ENCODE measurements at regions not wholly inside any gene's neighbourhood (a gene's known extent, or its start where the extent isn't known, plus 50 kb on each side); places are given as distances from the start of the nearest gene placed in this dataset.

DNA sequence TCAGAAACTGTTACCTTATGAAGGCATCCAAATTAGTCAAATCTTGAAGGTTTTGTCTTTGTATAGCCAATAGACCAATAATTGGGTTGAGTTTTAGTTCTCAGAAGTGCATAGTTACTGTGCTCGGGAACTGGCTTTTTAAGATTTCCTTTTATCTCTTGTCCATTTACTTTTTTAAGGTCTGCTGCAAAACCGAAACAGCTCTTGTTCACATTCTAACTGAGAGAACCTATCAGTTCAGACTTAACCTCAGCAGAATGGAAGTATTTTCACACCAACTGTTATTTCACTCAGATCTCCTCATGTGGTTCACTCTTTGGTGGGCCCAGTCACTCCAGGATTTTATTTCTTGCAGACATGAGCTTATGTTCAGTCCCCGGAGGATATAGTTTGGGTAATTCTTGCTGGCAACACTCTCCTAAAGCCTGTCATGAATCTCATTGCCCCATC, 55.5 kb downstream of the TPBG start:
- WGBS, 2 donors = 79 to 84% methylated on average over 3 of the region's 3 CpGs

DNA sequence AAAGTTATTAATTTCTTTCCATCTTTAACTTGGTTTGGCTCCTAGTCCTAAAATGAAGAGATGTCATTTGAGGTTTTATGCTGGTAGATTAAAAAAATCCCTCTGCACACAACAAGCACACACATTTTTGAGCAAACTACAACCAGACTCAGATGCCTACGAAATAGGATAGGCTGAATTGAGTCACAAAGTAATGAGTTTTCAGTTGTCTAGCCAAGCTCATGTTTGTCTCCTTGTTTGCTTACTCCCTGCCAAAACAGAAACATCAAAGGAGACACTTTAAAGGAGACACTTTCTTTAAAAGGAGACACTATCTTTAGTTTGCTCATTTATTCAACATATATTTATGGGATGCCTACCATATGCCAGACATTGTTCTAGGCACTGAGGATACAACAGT, 56.2 kb downstream of the TPBG start:
- no peak for TF ChIP-seq CTCF (IDR thresholded peaks at IDR 0.05)
- intact Hi-C loops (cut with DNase I) = no loop called here
- Histone ChIP-seq H3K27me3 (peaks cover 0 to 3% (median 0%) of the 10 kb centered on the region in 7 donors), H3K27ac (no peak overlapping the region), H3K36me3 (no peaks in the 10 kb centered on the region), H3K4me3 (no peak overlapping the region), H3K9me3 (no peaks in the 10 kb centered on the region), H3K4me1 (no peaks in the 10 kb centered on the region)
- DNase-seq (no peak), ATAC-seq (no peak)
- 74 to 78% methylated on average over 1 of the region's 1 CpG for WGBS, 2 donors

More for the DNA sequence above, 55.5 kb downstream of the TPBG start:
- intact Hi-C loops (cut with DNase I) = no loop called here
- Histone ChIP-seq H3K27me3 (no peaks in the 10 kb centered on the region), H3K4me3 (no peak overlapping the region), H3K27ac (no peak overlapping the region), H3K36me3 (no peaks in the 10 kb centered on the region), H3K9me3 (no peaks in the 10 kb centered on the region), H3K4me1 (no peaks in the 10 kb centered on the region)
- ATAC-seq = no peak
- no peak for TF ChIP-seq CTCF (IDR thresholded peaks at IDR 0.05)
- DNase-seq = no peak

DNA sequence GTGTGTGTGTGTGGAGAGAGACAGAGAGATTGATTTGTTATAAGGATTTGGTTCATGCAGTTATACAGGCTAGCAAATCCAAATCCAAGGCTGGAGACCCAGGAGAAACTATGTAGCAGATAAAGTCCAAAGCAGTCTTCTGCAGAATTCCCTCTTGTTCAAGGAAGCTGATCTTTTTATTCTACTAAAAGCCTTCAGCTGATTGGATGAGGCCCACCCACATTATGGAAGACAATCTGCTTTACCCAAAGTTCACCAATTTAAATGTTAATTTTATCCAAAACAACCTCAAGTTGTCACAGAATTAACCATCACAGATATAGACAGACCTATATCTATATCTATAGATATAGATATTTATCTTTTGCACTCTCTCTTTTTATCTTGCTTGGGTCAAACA, 67.0 kb downstream of the TPBG start:
- no peak for ATAC-seq
- H3K36me3 ChIP-seq = no peaks in the 10 kb centered on the region
- H3K4me1 ChIP-seq = no peaks in the 10 kb centered on the region
- intact Hi-C loops (cut with DNase I) = no loop called here
- TF ChIP-seq CTCF (IDR thresholded peaks at IDR 0.05) = no peak
- H3K9me3 ChIP-seq = no peaks in the 10 kb centered on the region
- DNase-seq = no peak
- no peak overlapping the region for H3K4me3 ChIP-seq
- H3K27me3 ChIP-seq = no peaks in the 10 kb centered on the region
- H3K27ac ChIP-seq = no peak overlapping the region

- Histone ChIP-seq H3K27ac (no peak overlapping the region), H3K36me3 (no peaks in the 10 kb centered on the region), H3K4me1 (no peaks in the 10 kb centered on the region), H3K27me3 (no peaks in the 10 kb centered on the region), H3K4me3 (no peak overlapping the region), H3K9me3 (no peaks in the 10 kb centered on the region)
- no peak for DNase-seq
- ATAC-seq = no peak
- 68 to 95% methylated on average over 2 of the region's 2 CpGs for WGBS, 2 donors
- no peak for TF ChIP-seq CTCF (IDR thresholded peaks at IDR 0.05)
- intact Hi-C loops (cut with DNase I) = no loop called here
Measured at GRCh38 chr6:82436740-82437139, 73.1 kb downstream of the TPBG start.

DNA sequence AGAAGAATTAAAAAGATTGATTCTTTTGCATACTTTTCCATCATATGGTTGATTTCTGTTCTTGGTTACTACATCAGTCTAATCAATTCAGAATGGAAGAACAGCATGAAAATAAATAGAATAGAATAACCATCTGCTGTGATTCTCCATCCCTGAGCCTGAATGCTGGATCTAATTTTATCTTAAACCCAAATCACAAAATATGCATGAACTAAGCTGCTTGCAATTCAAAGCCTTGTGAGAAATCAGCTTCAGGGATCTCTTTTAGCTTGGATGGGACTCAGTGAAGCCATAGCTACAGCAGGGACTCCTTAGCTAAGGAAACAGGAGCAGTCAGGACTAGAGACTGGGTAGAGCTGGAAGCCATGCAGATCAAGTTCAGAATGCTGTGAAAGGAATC, 74.1 kb downstream of the TPBG start:
- H3K4me3 ChIP-seq = no peak overlapping the region
- intact Hi-C loops (cut with DNase I) = no loop called here
- no peaks in the 10 kb centered on the region for H3K9me3 ChIP-seq
- DNase-seq (no peak), ATAC-seq (no peak)
- no peak for TF ChIP-seq CTCF (IDR thresholded peaks at IDR 0.05)
- no peaks in the 10 kb centered on the region for H3K27me3 ChIP-seq
- no peaks in the 10 kb centered on the region for H3K36me3 ChIP-seq
- H3K27ac ChIP-seq = no peak overlapping the region
- no peaks in the 10 kb centered on the region for H3K4me1 ChIP-seq

Data from heart right ventricle (tissue), 16 donors.